ENCODE measurements at regions not wholly inside any gene's neighbourhood (a gene's known extent, or its start where the extent isn't known, plus 50 kb on each side); places are given as distances from the start of the nearest gene placed in this dataset.

GRCh38 chr1:241443561-241443960, 76.0 kb downstream of the FH start:
- Histone ChIP-seq H3K4me3 (ENCODE audit: low read depth in 1 of 3, low read length in 3 of 3) (no peak overlapping the region), H3K4me1 (ENCODE audit: control insufficient read depth in 4 of 4, insufficient read depth in 4 of 4, low read length in 3 of 4) (no peaks in the 10 kb centered on the region), H3K9ac (ENCODE audit: low read depth in 1 of 2, low read length in 2 of 2) (no peak overlapping the region), H3K36me3 (ENCODE audit: control insufficient read depth in 4 of 4, insufficient read depth in 3 of 4, low read depth in 1 of 4, low read length in 3 of 4) (no peaks in the 10 kb centered on the region), H3K27ac (ENCODE audit: low read depth in 1 of 2, low read length in 2 of 2) (no peak overlapping the region), H3K27me3 (ENCODE audit: control insufficient read depth in 4 of 4, insufficient read depth in 4 of 4, low read length in 3 of 4) (peaks cover 0 to 3% (median 0%) of the 10 kb centered on the region in 4 donors), H3K9me3 (ENCODE audit: control insufficient read depth in 4 of 4, low read length in 3 of 4) (no peaks in the 10 kb centered on the region)
- WGBS = 80% methylated on average over 2 of the region's 2 CpGs
- DNase-seq (ENCODE audit: low spot score) = no peak
- TF ChIP-seq CTCF (IDR thresholded peaks at IDR 0.05; ENCODE audit: low read depth, low read length, missing input control) (no peak), HNF4A (conservative IDR thresholded peaks at IDR 0.05) (no peak)

- 79% methylated on average over 4 of the region's 4 CpGs for WGBS
- no peak for DNase-seq (ENCODE audit: low spot score)
These were observed 76.9 kb downstream of the FH start for GRCh38 chr1:241442686-241443085.

GRCh38 chr1:241440904-241441303, 78.7 kb downstream of the FH start:
- no peak for DNase-seq (ENCODE audit: low spot score)
- no peaks in the 10 kb centered on the region for H3K4me1 ChIP-seq (ENCODE audit: control insufficient read depth in 4 of 4, insufficient read depth in 4 of 4, low read length in 3 of 4)
- H3K9ac ChIP-seq (ENCODE audit: low read depth in 1 of 2, low read length in 2 of 2) = no peak overlapping the region
- WGBS = 32% methylated on average over 2 of the region's 2 CpGs
- H3K9me3 ChIP-seq (ENCODE audit: control insufficient read depth in 4 of 4, low read length in 3 of 4) = no peaks in the 10 kb centered on the region
- no peak overlapping the region for H3K4me3 ChIP-seq (ENCODE audit: low read depth in 1 of 3, low read length in 3 of 3)
- H3K27ac ChIP-seq (ENCODE audit: low read depth in 1 of 2, low read length in 2 of 2) = no peak overlapping the region
- peaks cover 0 to 3% (median 0%) of the 10 kb centered on the region in 4 donors for H3K27me3 ChIP-seq (ENCODE audit: control insufficient read depth in 4 of 4, insufficient read depth in 4 of 4, low read length in 3 of 4)
- H3K36me3 ChIP-seq (ENCODE audit: control insufficient read depth in 4 of 4, insufficient read depth in 3 of 4, low read depth in 1 of 4, low read length in 3 of 4) = no peaks in the 10 kb centered on the region
- no peak for TF ChIP-seq SP1 (IDR thresholded peaks at IDR 0.05)
- TF ChIP-seq HNF4G (IDR thresholded peaks at IDR 0.05) = no peak
- TF ChIP-seq CTCF (IDR thresholded peaks at IDR 0.05; ENCODE audit: low read depth, low read length, missing input control) = no peak
- no peak for TF ChIP-seq RXRA (IDR thresholded peaks at IDR 0.05)
- no peak for TF ChIP-seq EGR1 (IDR thresholded peaks at IDR 0.05; ENCODE audit: low read depth in 2 of 2)
- TF ChIP-seq ZBTB33 (IDR thresholded peaks at IDR 0.05) = no peak
- TF ChIP-seq NR2F2 (IDR thresholded peaks at IDR 0.05) = no peak
- TF ChIP-seq MAX (IDR thresholded peaks at IDR 0.05) = no peak
- TF ChIP-seq GABPA (IDR thresholded peaks at IDR 0.05 in 1 of 2, conservative IDR thresholded peaks at IDR 0.05 in 1 of 2) = no peak
- no peak for TF ChIP-seq TAF1 (conservative IDR thresholded peaks at IDR 0.05)

More at GRCh38 chr1:241442686-241443085, 76.9 kb downstream of the FH start:
- Histone ChIP-seq H3K36me3 (ENCODE audit: control insufficient read depth in 4 of 4, insufficient read depth in 3 of 4, low read depth in 1 of 4, low read length in 3 of 4) (no peaks in the 10 kb centered on the region), H3K27ac (ENCODE audit: low read depth in 1 of 2, low read length in 2 of 2) (no peak overlapping the region), H3K4me3 (ENCODE audit: low read depth in 1 of 3, low read length in 3 of 3) (no peak overlapping the region), H3K27me3 (ENCODE audit: control insufficient read depth in 4 of 4, insufficient read depth in 4 of 4, low read length in 3 of 4) (peaks cover 0 to 3% (median 0%) of the 10 kb centered on the region in 4 donors), H3K9ac (ENCODE audit: low read depth in 1 of 2, low read length in 2 of 2) (no peak overlapping the region), H3K9me3 (ENCODE audit: control insufficient read depth in 4 of 4, low read length in 3 of 4) (no peaks in the 10 kb centered on the region), H3K4me1 (ENCODE audit: control insufficient read depth in 4 of 4, insufficient read depth in 4 of 4, low read length in 3 of 4) (no peaks in the 10 kb centered on the region)
- no peak for TF ChIP-seq YY1 (IDR thresholded peaks at IDR 0.05)
- TF ChIP-seq TAF1 (conservative IDR thresholded peaks at IDR 0.05) = no peak
- no peak for TF ChIP-seq ATF3 (IDR thresholded peaks at IDR 0.05)
- no peak for TF ChIP-seq GABPA (IDR thresholded peaks at IDR 0.05 in 1 of 2, conservative IDR thresholded peaks at IDR 0.05 in 1 of 2)
- no peak for TF ChIP-seq NR2F2 (IDR thresholded peaks at IDR 0.05)
- no peak for TF ChIP-seq RAD21 (IDR thresholded peaks at IDR 0.05)
- TF ChIP-seq SP1 (IDR thresholded peaks at IDR 0.05) = no peak
- TF ChIP-seq HNF4G (IDR thresholded peaks at IDR 0.05) = no peak
- TF ChIP-seq MAX (IDR thresholded peaks at IDR 0.05) = no peak
- no peak for TF ChIP-seq RXRA (IDR thresholded peaks at IDR 0.05)
- no peak for TF ChIP-seq FOXA1 (IDR thresholded peaks at IDR 0.05)
- TF ChIP-seq ZBTB33 (IDR thresholded peaks at IDR 0.05) = no peak
- TF ChIP-seq FOXA2 (IDR thresholded peaks at IDR 0.05) = no peak

Data from liver (tissue), 8 donors.